Memory B cell (primary cell): ENCODE measurements at regions not wholly inside any gene's neighbourhood (a gene's known extent, or its start where the extent isn't known, plus 50 kb on each side); places are given as distances from the start of the nearest gene placed in this dataset.

ENCODE experiments used
- ATAC-seq: fragments of 150-1000 bp; cut with Tn5 transposase; 2 replicates; pipeline ENCODE4 v1.10.0; 2021; ENCODE audit warnings: low read depth, mild to moderate bottlenecking, moderate library complexity
- DNase-seq, 2 donors: peaks; one replicate each; pipeline ENCODE4 v3.0.0; 2022; ENCODE audit warnings: low spot score in 2 of 2
- H3K27ac Mint-ChIP-seq: one replicate; pipeline ENCODE4 v1.8.0; 2022; ENCODE audit warnings: mild to moderate bottlenecking, moderate library complexity, mixed read lengths
- H3K27me3 Mint-ChIP-seq: one replicate; pipeline ENCODE4 v1.8.0; 2022; ENCODE audit warnings: mixed read lengths
- H3K36me3 Mint-ChIP-seq: one replicate; pipeline ENCODE4 v1.8.0; 2022; ENCODE audit warnings: mild to moderate bottlenecking, mixed read lengths
- H3K4me1 Mint-ChIP-seq: one replicate; pipeline ENCODE4 v1.8.0; 2022; ENCODE audit warnings: mixed read lengths
- H3K4me3 Mint-ChIP-seq: one replicate; pipeline ENCODE4 v1.8.0; 2022; ENCODE audit warnings: mild to moderate bottlenecking, moderate library complexity, mixed read lengths
- H3K9me3 Mint-ChIP-seq: one replicate; pipeline ENCODE4 v1.8.0; 2022; ENCODE audit warnings: mixed read lengths

- H3K36me3 Mint-ChIP-seq: no peaks in the 10 kb centered on the region
- H3K4me3 Mint-ChIP-seq: no peak overlapping the region
- ATAC-seq: no peak
- H3K9me3 Mint-ChIP-seq: no peaks in the 10 kb centered on the region
- H3K27ac Mint-ChIP-seq: no peak overlapping the region
- no peaks in the 10 kb centered on the region for H3K4me1 Mint-ChIP-seq
- no peak for DNase-seq
- peaks cover 4% of the 10 kb centered on the region for H3K27me3 Mint-ChIP-seq
These were observed 399.0 kb upstream of the ARHGEF26 start for GRCh38 chr3:153722157-153722556.

GRCh38 chr3:153731071-153731470 lies 390.1 kb upstream of the ARHGEF26 start:
- no peak for DNase-seq
- Mint-ChIP-seq H3K36me3 (no peaks in the 10 kb centered on the region), H3K27ac (no peak overlapping the region), H3K4me1 (no peaks in the 10 kb centered on the region), H3K9me3 (peaks cover 5% of the 10 kb centered on the region), H3K27me3 (peaks cover 3% of the 10 kb centered on the region), H3K4me3 (no peak overlapping the region)
- no peak for ATAC-seq

- ATAC-seq (no peak), DNase-seq (no peak)
- no peaks in the 10 kb centered on the region for H3K36me3 Mint-ChIP-seq
- H3K27ac Mint-ChIP-seq: no peak overlapping the region
- peaks cover 7% of the 10 kb centered on the region for H3K9me3 Mint-ChIP-seq
- no peaks in the 10 kb centered on the region for H3K4me1 Mint-ChIP-seq
- H3K27me3 Mint-ChIP-seq: peaks cover 5% of the 10 kb centered on the region
- H3K4me3 Mint-ChIP-seq: no peak overlapping the region
These were observed 386.2 kb upstream of the ARHGEF26 start for GRCh38 chr3:153734777-153735551.

- DNase-seq: no peak
- Mint-ChIP-seq H3K27ac (no peak overlapping the region), H3K36me3 (no peaks in the 10 kb centered on the region)
These were observed 381.1 kb upstream of the ARHGEF26 start for GRCh38 chr3:153740109-153740508.

DNA sequence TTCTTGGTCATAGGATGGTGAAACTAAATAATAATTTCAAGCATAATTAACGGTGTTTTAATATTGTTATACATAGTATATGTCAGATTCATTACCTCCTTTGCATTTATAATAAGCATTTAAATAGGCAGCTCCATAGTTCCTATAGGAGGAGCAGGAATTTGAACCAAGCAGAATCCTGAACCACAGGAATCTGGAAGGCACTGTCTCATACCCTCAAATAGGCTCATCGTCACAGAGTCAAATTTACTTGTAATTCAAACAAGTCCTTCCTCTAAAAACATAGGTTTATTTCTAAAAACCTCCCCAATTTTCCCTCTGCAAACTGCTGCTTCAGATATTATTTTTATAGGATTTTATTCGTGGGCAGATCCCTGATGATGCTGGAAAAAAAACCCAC lies 376.3 kb upstream of the ARHGEF26 start:
- DNase-seq: no peak
- Mint-ChIP-seq H3K36me3 (no peaks in the 10 kb centered on the region), H3K4me1 (no peaks in the 10 kb centered on the region), H3K27ac (no peak overlapping the region), H3K27me3 (peaks cover 2% of the 10 kb centered on the region), H3K4me3 (no peak overlapping the region), H3K9me3 (no peaks in the 10 kb centered on the region)
- ATAC-seq: no peak

More at GRCh38 chr3:153740109-153740508, 381.1 kb upstream of the ARHGEF26 start:
- Mint-ChIP-seq H3K27me3 (peaks cover 5% of the 10 kb centered on the region), H3K4me3 (no peak overlapping the region), H3K4me1 (no peaks in the 10 kb centered on the region), H3K9me3 (peaks cover 2% of the 10 kb centered on the region)
- ATAC-seq: no peak

DNA sequence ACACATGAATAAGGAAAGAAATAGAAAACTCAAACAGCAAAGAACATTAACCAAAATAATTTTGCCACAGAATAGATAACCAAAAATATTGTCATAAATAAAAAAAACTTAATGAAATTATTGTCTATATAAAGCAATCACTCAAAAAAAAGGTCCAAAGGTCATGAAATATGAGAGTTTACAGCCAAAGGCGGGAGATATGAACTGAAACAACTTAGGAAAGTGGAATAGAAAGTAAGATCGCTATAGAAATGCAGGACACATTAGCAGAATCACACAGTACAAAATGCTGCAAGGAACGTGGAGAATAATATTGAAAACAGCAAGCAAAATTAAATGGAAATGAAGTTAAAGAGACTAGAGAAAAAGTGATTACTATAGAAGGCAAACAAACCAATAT lies 375.0 kb upstream of the ARHGEF26 start:
- no peak overlapping the region for H3K4me3 Mint-ChIP-seq
- DNase-seq (no peak), ATAC-seq (no peak)
- no peaks in the 10 kb centered on the region for H3K4me1 Mint-ChIP-seq
- peaks cover 2% of the 10 kb centered on the region for H3K27me3 Mint-ChIP-seq
- H3K9me3 Mint-ChIP-seq: no peaks in the 10 kb centered on the region
- no peak overlapping the region for H3K27ac Mint-ChIP-seq
- H3K36me3 Mint-ChIP-seq: no peaks in the 10 kb centered on the region

DNA sequence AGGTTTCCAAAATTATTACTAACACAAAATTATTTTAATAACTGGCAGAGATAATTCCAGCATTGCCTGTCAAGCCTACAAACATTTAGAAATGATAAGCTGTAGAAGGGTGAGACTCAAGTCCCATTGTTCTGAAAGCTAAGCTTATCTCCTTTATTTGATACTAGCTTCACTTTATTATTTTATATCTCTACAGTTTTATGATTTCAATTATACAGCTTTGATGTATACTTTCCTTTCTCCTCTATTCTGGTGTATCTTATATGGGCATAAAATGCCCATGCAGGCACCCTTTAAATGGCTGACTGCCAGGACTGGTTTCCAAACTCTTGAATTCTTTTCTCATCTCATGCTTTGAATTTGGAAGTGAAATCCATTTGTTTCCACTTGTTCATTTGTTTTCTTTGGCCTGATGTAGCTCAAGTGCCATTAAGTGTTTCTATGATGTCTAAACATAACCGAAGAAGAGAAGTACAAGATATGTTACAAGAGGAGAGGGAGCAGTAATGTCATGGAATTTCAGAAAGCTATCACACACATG lies 372.1 kb upstream of the ARHGEF26 start:
- H3K9me3 Mint-ChIP-seq: no peaks in the 10 kb centered on the region
- ATAC-seq (no peak), DNase-seq (no peak)
- no peaks in the 10 kb centered on the region for H3K36me3 Mint-ChIP-seq
- H3K4me3 Mint-ChIP-seq: no peak overlapping the region
- peaks cover 2% of the 10 kb centered on the region for H3K27me3 Mint-ChIP-seq
- H3K27ac Mint-ChIP-seq: no peak overlapping the region
- H3K4me1 Mint-ChIP-seq: no peaks in the 10 kb centered on the region

DNA sequence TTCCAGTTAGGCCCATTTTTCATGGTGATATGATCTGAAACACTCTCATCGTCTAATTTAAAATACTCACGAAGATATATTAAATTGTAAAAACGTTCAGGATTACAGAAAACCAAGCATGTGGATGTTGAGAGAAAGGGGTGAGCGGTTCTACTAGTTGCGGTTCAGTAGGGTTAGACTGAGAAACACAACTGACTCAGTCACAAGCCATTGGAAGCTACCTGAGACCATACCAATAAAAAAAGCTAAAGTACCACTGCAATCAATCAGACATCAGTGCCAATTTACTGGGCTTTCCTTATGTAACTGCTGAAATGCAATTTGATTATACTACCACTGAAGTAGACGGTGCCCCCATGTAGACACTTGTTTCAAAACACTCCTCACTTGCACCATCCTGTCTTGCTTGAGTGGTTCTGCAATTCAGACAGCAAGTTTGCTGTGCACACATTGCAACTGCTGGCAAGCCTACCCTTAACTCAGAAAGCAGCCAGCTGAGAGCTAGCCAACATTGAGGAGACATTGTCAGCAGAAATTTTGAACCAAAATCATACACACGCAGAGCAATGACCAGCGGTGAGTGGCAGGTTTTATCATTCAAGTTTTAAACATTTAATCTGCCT lies 368.7 kb upstream of the ARHGEF26 start:
- Mint-ChIP-seq H3K4me1 (no peaks in the 10 kb centered on the region), H3K27me3 (peaks cover 1% of the 10 kb centered on the region), H3K36me3 (no peaks in the 10 kb centered on the region), H3K4me3 (no peak overlapping the region), H3K27ac (no peak overlapping the region), H3K9me3 (no peaks in the 10 kb centered on the region)
- ATAC-seq (no peak), DNase-seq (no peak)

GRCh38 chr3:153753035-153753434 lies 368.2 kb upstream of the ARHGEF26 start:
- no peaks in the 10 kb centered on the region for H3K36me3 Mint-ChIP-seq
- no peak for DNase-seq
- H3K27ac Mint-ChIP-seq: no peak overlapping the region
- H3K4me3 Mint-ChIP-seq: no peak overlapping the region
- peaks cover 1% of the 10 kb centered on the region for H3K27me3 Mint-ChIP-seq
- no peaks in the 10 kb centered on the region for H3K9me3 Mint-ChIP-seq
- ATAC-seq: no peak
- H3K4me1 Mint-ChIP-seq: no peaks in the 10 kb centered on the region

GRCh38 chr3:153756816-153757215 lies 364.4 kb upstream of the ARHGEF26 start:
- ATAC-seq (no peak), DNase-seq (no peak)
- Mint-ChIP-seq H3K4me1 (no peaks in the 10 kb centered on the region), H3K27ac (no peak overlapping the region), H3K36me3 (no peaks in the 10 kb centered on the region), H3K9me3 (no peaks in the 10 kb centered on the region), H3K4me3 (no peak overlapping the region), H3K27me3 (peaks cover 1% of the 10 kb centered on the region)

DNA sequence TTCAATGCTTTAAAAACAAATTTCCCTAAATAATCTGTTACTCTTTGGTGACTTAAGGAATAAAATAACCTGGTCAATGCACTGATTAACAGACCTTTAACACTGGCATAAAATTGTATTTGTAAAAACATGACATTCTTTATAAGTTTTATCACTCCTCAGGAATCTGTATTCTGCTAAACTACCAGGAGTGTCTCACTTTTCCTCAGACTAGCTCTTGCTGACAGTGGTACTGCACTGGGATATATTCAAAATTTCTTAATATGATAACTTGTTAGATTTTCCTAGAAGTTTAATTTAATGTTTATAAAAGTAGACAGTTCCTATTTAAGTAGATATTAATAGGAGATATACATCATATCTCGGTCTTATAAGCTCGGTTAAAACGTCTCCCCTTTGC lies 363.4 kb upstream of the ARHGEF26 start:
- Mint-ChIP-seq H3K27me3 (peaks cover 1% of the 10 kb centered on the region), H3K27ac (no peak overlapping the region), H3K9me3 (no peaks in the 10 kb centered on the region), H3K4me3 (no peak overlapping the region), H3K36me3 (no peaks in the 10 kb centered on the region), H3K4me1 (no peaks in the 10 kb centered on the region)
- no peak for ATAC-seq
- no peak for DNase-seq

DNA sequence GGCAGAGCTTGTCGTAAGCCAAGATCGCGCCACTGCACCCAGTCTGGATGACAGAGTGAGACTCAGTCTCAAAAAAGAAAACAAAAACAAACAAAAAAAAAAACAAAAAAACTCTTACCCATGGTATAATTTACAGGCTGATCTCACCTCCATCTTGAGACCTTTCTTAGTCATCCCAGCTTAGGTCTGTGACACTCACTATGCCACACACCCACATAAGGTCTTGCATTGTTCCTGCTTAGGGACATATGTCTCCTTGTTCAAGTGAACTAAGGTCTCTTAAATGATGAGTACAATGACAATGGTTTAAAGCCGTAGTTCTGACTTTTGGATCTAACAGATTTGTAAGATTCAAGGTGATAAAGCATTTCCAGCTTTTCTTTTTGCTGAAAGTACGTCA lies 360.2 kb upstream of the ARHGEF26 start:
- Mint-ChIP-seq H3K4me1 (no peaks in the 10 kb centered on the region), H3K36me3 (no peaks in the 10 kb centered on the region), H3K27me3 (no peaks in the 10 kb centered on the region), H3K27ac (no peak overlapping the region), H3K4me3 (no peak overlapping the region), H3K9me3 (peaks cover under 1% of the 10 kb centered on the region)
- ATAC-seq (no peak), DNase-seq (no peak)

DNA sequence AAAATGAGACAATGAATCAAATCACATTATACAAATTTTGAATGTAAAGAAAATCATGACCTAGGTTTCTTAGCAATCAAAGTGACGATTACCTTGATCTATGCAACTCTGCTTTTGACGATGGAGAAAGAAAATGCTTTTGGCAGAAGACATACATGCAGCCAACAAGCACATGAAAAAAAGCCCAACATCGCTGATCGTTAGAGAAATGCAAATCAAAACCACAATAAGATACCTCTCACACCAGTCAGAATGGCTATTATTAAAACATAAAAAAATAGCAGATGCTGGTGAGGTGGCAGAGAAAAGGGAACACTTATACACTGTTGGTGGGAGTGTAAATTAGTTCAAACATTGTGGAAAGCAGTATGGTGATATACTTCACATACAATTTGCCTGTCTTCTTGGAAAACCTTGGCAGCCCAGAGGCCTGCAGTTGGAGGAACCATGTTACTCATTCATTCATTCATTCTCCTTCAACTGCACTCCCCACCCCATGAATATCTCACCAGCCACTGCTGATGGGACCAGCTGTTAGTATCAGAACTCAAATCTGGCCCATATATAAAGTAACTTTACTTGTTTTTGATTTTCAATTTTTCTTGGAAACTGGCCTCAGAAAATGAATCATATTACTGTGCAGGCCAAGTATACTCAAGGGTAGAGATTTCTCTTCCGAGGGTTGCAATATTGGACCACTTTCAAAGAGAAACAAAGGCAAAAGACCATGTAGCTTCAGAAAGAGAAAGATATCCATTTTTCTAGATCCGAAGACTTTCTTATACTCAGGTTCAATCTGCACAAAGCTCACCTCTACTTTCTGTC lies 358.6 kb upstream of the ARHGEF26 start:
- no peak for ATAC-seq
- H3K9me3 Mint-ChIP-seq: peaks cover 2% of the 10 kb centered on the region
- H3K27me3 Mint-ChIP-seq: no peaks in the 10 kb centered on the region
- H3K36me3 Mint-ChIP-seq: no peaks in the 10 kb centered on the region
- no peak overlapping the region for H3K4me3 Mint-ChIP-seq
- H3K27ac Mint-ChIP-seq: no peak overlapping the region
- DNase-seq: no peak
- no peaks in the 10 kb centered on the region for H3K4me1 Mint-ChIP-seq
